GM18507 (cell line): ENCODE measurements at regions not wholly inside any gene's neighbourhood (a gene's known extent, or its start where the extent isn't known, plus 50 kb on each side); places are given as distances from the start of the nearest gene placed in this dataset.

ENCODE experiments used
- DNase-seq: peaks from one replicate; pipeline ENCODE4 v3.0.0; 2011; ENCODE audit warnings: low read depth; ENCODE audit not compliant: insufficient read length; ENCODE audit errors: extremely low spot score
- FAIRE-seq: peaks from 2 replicates; lab custom pipeline; 2011; peaks lifted over from hg19 to GRCh38; lab: Jason Lieb, UNC

DNA sequence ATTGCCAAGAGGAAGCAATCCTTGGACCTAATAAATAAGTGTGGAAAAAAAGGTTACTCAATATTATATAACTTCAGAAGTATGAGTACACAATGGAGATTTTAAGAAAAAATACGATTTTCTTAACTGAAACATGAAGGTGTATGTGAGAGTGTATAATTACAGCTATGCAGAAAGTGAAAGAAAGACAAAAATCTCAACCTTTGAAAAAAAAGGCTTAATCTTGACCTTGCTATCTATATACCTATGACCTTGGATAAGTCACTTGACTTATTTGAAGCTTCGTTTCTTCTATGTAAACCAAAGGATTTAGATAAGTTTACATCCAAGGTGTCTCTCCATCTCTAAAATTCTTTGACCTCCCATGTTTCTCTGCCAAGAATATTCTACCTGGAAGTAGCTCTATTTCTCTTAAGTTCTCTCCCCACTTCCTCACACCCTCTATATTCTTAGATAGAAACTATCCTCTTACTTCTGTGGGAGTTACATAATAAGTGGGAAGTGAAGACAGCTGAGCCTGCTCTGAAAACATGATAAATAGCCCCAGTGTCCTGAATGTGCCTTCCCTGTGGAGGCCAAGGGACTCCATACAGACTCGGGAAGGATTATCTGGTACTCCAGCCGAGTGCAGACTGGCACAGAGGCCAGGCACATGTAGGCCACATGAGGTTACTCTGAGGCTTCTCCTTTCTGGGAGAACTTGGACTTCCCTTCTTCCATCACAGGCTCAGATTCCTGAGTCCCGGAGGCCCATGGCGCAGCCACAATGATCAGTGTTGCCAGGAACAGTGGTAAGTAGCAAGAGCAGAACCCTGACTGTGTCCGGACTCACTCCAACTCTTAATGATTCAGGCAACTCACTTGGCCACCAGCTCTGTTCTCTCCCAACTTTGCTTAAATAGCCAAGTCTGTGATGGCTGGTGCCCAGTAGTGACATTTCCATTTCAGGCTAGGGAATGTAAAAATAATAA is 166.8 kb upstream of the COL8A1 start:
- FAIRE-seq (no peak), DNase-seq (no peak)

DNA sequence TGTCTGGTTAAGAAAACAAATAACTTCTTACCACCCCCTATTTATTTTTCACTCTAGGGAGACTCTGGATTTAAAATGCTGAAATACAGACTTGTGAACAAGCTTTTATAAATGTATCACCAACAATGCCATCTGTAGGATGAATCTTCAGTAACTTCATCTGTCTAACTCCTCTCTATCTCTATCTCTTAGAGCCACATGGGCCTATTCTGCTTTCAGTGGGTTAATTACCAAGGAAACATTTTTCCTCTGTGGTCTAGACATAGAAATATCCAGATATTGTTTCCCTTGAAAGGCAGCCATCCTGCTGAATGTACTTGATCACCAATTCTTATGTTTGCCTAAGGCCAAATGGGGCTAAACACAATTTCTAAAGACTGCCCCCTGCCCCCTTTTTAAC is 167.6 kb upstream of the COL8A1 start:
- FAIRE-seq = no peak
- DNase-seq = no peak

DNA sequence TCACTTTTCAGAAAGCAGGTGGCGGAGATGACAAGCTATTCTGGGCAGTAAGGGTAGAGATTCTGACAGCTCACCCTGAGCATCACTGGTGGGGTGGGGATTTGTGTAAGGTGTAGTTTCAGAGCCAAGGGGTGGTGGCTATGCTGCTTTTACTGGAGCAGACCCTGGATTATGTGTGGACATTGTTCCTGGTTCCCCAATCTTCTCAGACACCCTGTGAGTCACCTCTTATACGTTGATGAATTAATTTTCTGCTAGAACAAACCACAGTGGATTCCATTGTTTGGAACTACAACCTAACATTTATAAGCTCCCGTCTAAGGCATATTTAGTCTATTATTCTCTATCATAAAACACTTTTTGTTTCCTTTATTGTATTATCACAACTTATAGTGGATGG is 169.5 kb upstream of the COL8A1 start:
- no peak for FAIRE-seq
- DNase-seq = no peak

DNA sequence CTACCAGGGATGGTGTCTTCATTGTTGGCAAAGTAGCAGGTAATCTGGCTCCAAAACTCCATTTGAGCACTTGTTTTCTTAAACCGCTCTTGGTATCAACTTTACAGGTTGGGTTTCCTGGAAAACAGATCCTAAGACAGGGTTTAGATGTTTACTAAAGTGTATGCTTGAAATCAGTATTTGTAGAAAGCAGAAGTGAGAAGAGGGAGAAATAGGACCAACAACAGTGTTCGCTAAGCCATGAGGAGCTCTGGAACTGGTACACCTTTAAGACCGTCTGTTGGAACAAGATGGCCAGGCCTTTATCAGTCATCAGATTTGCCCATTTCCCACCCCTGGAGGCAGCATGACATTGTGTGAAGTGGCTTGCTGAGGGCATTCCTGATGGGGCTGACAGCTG is 171.0 kb upstream of the COL8A1 start:
- FAIRE-seq = no peak
- DNase-seq = no peak

DNA sequence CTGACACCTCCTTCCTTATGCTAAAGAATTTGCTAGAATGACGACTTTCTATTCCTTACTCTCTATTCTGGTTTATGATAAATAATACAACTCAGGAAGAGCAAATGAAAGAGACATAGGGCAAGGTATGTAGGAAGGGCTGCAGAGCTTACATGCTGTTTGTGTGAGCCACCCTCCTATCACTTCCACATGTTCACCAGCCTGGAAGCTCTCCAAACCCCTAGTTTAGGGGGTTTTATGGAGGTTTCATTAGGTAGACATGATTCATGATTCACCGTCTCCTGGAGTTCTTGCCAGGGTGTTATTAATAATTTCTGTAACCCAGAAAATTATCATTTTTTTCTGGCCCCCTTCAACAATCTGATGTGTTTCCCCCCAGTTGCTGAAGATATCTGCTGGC is 172.1 kb upstream of the COL8A1 start:
- DNase-seq (no peak), FAIRE-seq (no peak)

DNA sequence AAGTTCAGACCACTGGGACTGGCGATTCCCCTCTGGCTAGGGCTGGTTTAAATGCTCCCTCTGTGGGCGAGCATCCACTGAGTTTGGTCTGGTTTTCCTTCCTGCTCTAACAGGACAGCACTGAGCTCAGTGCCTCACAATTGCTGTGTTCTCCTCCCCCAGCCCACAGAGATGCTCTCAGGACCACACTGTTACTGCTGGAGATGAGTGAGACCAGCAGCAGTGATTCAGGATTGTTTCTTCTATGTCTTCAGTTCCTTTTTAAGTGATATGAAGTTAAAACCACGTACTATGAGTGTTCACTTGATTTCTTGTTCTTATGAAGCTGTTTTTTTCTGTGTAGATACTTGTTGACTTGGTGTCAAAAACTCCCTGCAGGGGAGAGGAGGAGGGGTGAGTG is 180.4 kb upstream of the COL8A1 start:
- no peak for DNase-seq
- no peak for FAIRE-seq

DNA sequence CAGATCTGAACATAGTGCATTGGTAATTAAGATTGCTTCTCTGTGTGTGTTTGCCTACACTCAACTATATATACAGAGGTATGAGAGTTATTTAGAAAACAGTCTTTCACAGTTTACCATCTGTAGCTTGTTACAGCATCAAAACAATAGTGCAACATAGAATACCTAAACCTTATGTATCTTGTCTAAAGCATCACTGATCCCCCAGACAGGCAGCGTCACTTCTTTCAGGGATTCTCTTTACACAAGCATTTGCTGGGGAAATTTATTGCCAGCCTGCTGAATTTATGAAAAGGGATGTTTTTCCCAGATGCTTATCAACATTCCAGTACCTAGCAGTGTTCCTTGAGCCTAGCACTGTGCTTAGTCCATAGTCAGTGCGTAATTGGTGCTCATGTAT is 195.8 kb upstream of the COL8A1 start:
- FAIRE-seq = peak; percentile 18

DNA sequence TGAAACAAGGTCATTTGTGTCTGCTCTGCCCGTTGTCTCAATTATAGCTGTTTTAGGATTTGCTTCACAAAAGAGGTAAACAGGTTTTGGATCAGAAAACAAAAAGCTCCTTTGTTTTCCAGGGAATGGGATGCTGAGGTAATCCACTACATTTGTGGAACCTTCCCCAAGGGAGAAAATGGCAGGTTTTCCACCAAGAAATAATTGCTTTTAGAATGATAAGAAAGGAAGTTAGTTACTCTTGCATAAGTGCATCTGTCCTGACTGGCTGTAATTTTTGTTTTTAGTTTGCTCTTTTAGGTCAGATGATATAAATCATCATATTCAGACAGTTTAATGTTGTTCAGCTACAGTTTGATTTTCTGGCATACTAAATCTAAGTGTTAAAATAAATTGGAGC is 198.5 kb upstream of the COL8A1 start:
- FAIRE-seq = no peak
- DNase-seq = no peak

More for the DNA sequence above, 195.8 kb upstream of the COL8A1 start:
- DNase-seq = no peak

DNA sequence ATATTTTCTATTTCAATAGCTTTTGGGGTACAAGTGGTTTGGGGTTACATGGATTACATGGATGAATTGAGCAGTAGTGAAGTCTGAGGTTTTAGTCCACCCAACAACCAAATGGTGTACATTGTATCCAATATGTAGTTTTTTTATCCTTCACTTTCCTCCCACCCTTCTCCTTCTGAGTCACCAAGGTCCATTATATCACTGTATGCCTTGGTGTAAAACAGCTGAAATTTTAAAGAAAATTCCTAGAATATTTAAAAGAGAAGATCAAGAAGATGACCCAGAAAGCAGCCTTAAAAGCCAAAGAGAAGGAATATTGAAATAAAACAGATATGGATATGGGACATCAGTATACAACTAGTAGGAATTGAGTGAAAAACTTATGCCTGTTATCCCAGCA is 204.2 kb upstream of the COL8A1 start:
- FAIRE-seq (no peak), DNase-seq (no peak)

DNA sequence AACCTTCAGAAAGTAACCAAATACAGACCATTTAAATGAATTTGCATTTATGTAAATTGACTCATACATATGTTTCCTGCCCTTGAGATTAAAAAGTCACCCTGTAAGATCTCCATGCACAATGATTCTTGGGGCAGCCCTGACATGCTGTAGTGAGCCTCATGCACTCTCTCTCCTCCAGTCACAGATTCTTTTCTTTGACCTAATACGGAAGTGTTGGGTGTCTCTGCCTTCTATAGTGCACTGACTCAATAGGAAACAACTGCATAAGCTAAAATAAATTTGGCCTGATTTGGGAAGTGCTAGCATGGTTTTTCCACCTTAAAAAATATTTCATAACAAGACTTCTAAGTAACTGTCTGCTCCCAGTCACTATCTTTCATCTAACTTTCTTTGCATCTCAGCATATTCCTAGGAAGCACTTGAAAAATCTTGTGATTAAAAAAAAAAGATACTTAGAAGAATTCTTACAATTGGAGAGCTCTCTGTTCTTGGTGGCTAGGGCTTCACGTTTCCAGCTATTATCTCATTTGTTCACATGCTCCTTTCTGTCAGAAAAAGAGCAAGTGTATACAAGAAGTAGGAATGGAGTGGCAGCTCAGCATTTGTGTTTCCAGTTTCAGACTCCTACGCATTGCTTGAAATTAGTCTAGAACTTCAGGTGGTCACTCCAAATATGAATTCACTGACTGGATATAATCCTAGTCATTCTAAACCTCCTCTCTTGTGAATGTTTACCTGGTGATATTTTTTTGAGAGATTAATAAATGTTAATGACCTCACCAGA is 207.9 kb upstream of the COL8A1 start:
- DNase-seq (no peak), FAIRE-seq (no peak)

DNA sequence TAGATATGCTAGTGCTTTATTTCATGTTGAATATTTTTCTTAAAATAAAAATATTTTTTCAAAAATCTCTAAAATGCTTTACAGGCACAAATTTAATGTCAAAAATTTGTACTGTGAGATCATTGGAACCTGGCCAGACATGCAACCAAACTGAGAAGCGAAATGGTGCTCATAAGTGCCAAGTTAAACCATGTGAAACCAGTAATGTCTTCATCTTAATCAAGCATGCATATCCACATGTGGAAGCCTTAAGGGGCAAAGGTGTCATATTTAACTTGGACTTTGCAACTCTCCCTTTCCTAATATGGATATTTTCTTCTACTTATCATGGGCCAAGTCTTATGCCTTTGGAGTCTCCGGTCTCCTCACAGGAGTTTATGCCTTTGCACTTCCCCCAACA is 208.9 kb upstream of the COL8A1 start:
- DNase-seq (no peak), FAIRE-seq (no peak)

DNA sequence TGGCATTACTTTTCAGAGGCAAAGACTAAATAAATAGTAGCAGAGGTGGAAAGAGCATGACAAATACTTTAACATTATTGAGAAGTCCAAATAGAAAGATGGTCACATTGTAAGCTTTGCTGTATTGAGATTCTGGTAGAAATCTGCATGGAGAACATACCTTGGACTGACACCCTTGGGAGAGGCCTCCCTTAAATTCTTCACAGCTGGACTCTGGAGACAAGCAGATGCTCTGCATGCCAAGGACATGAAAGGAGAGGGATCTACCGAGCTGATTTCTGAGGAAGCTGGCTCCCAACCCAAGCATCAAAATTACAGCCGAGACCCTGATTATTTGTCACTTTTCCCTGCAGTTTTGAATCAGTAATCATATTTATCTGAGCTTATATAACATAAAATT is 212.5 kb upstream of the COL8A1 start:
- DNase-seq (no peak), FAIRE-seq (no peak)

DNA sequence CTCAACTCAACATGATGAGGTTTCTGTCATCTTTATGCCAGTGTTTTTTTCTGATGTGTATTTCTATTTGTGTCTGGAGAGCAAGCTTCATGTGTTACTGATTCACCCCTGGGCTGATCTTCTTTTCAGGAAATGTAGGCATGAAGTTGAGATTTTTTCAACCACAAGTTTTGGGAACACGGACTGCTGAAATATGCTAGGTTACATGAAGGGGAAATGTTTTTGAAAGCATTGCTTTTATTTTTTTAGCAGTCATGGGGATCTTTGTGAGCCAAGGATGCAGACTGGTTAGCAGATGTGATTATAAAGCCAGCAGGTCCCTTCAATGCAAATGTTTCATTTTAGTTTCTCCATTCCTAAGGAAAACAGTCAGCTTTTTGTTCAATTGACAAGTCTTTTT is 219.3 kb upstream of the COL8A1 start:
- FAIRE-seq (no peak), DNase-seq (no peak)

DNA sequence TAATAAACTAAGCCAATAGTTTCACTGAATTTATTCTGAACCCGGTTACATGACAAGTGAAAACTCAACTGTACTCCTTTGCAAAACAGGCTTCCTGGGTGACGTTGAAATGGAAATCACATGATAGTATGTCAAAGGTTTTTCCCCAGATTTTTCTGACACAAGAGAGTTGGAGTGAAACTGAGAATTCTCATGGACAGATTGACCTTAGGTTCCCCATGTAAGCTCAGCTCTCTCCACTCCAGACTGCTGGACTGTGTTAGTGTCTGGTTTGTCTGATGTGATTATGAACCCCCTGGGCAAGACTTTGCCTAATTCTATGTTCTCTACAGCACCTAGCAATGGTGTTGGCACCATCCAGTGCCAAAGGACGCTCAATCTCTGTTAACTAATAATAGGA is 219.7 kb upstream of the COL8A1 start:
- peak; percentile 79 for FAIRE-seq
- no peak for DNase-seq

DNA sequence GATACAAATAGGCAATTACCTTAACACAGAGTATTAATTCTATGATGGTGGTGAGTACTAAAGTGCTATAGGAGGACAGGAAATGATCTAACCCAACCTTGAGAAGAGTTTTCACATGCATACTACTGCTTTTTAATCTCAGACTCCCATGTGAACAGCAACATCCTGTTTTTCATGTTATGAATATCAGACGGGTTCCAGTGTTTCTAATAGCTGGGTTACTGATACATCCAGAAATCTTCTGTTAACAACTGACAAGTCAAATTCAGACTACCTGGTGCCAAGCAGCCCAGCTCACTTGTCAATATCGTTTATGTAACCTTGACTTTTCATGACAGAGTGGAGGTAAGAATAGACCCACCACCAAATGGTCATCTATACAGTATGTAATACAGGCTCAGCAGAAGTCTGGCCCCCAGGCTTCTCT is 220.2 kb upstream of the COL8A1 start:
- FAIRE-seq (peak; percentile 65), DNase-seq (no peak)

DNA sequence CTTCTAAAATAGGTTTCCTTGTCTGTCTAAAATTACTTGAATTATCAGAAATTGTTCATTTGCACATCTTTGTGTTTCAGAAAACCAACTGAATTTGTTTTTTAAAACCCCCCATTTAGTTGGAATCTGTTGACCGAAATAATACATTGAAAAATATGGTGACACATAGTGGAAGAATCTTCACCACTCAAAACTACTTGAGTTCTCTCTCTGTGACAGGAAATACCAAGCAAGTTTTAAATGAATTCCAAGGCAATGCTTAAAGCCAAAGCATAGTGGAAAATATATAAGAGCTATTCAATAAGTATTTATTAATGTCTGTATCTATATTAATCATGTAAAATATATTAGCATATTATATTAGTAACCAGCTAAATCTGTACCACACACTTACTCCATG is 224.9 kb upstream of the COL8A1 start:
- DNase-seq = no peak
- FAIRE-seq = no peak

DNA sequence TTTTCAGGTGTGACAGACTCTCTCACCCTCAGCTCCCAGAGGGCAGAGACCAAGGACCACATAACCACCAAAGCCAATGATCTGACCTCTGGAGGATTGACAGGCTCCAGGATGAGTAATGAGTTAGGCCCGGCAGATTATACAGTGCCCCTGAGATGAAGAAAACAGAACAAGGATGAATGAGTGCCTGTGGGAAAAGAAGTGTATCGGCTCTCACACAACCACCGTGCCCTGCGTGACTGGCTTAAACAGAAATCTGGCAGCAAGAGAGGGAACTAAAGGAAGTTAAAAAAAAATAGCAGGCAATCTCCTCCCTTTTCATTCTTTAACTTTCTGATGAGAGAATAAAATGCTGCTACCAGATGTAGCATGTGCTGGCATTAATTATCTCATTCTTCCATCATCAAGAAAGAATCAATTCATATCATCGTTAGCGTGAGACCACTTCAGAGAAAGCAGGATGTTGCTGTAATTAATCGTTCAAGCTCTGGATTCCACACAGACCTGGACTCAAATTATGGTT is 227.5 kb upstream of the COL8A1 start:
- FAIRE-seq = peak; percentile 63
- no peak for DNase-seq

DNA sequence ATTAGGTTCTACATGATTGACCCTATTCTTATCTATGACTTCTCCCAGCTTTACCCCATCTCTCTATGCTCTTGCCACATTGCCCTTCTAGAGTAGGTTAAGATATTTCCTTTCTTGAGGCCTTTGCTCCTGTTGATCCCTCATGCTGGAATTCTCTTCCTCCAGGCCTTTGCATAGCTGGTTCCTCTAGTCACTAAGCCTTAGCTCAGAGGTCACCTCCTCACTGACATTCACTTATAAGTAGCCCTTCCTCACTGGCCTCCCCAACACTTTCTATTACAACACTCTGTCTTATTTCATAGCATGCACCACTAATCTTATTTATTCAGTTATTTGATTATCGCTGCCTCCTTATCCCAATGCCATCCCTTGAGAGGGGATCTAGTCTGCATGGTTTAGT is 228.4 kb upstream of the COL8A1 start:
- no peak for FAIRE-seq

DNA sequence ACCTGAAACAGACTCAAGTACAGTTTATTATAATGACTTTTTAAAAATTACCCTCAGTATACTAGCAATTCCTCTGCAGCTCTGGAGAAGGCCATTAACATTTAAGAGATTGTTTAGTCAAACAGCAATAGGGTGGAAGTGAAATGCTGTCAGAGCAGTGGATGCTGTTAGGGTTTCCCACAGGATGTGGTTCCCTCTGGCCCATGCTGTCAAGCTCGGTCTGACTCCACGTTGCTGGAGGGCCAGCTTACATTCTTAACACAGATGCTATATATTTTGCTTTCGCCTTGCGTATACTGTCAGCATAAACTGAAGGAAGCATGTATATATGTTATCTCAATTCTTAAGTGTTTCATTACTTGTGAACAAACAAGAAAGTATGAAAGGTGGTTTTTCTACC is 231.1 kb upstream of the COL8A1 start:
- FAIRE-seq = no peak

More for the DNA sequence above, 228.4 kb upstream of the COL8A1 start:
- no peak for DNase-seq

DNA sequence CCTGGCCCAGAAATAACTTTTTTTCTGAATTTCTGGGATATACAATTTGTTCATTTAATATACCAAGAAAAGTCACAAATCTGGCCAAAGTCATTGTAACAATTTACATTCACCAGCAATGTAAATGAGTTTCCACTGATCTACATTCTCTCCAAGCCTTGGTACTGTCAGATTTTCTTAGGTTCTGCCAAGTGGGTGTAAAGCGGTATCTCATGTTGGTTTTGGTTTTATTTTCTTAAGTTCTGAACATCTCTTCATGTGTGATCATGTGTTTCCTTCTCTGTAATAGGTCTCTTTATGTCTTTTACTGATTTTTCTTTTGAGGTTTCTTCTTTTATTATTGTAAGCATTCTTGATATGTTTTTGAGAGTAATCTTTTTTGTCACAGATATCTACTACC is 235.6 kb upstream of the COL8A1 start:
- no peak for FAIRE-seq
- DNase-seq = no peak

More for the DNA sequence above, 231.1 kb upstream of the COL8A1 start:
- no peak for DNase-seq
